ENCODE measurements at regions not wholly inside any gene's neighbourhood (a gene's known extent, or its start where the extent isn't known, plus 50 kb on each side); places are given as distances from the start of the nearest gene placed in this dataset.
"Not testable (repeated sequence)": the region's sequence is repeated elsewhere in the genome, so short reads cannot be mapped to it uniquely, and the experiment has no call there.

- no peak for TF ChIP-seq CTCF (IDR thresholded peaks at IDR 0.05; ENCODE audit: insufficient read depth, low read depth, low read length, missing control alignments)
- H3K4me3 ChIP-seq (ENCODE audit: low read length) = no peak overlapping the region
- DNase-seq (ENCODE audit: low read depth) = no peak
These were observed 124.5 kb upstream of the AHI1 start for GRCh38 chr6:135622081-135622480.

DNA sequence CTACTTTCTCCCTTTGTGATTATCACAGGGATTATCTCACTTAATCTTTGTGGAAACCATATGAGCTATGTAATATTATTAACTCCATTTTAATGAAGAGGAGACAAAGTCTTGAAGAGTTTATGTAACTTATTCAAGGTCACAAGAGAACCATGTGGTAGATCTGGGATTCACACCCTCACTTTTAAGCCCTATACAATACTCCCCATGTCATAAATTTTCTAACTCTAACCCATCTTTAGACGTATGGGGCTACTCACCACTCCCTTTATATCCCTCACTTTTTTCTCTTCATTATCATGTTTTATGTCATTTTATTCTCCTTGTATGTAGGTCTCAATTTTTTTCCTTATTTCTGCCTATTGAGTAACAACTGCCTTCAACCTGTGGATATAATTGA is 126.4 kb upstream of the AHI1 start:
- no peak overlapping the region for H3K4me3 ChIP-seq (ENCODE audit: low read length)
- no peak for DNase-seq (ENCODE audit: low read depth)
- TF ChIP-seq CTCF (IDR thresholded peaks at IDR 0.05; ENCODE audit: insufficient read depth, low read depth, low read length, missing control alignments) = no peak

GRCh38 chr6:135624402-135625295 is 127.1 kb upstream of the AHI1 start:
- DNase-seq (ENCODE audit: low read depth) = no peak
- no peak overlapping the region for H3K4me3 ChIP-seq (ENCODE audit: low read length)
- no peak for TF ChIP-seq CTCF (IDR thresholded peaks at IDR 0.05; ENCODE audit: insufficient read depth, low read depth, low read length, missing control alignments)

GRCh38 chr6:135626001-135626400 is 128.5 kb upstream of the AHI1 start:
- not testable (repeated sequence) for H3K4me3 ChIP-seq (ENCODE audit: low read length); DNase-seq (ENCODE audit: low read depth)

DNA sequence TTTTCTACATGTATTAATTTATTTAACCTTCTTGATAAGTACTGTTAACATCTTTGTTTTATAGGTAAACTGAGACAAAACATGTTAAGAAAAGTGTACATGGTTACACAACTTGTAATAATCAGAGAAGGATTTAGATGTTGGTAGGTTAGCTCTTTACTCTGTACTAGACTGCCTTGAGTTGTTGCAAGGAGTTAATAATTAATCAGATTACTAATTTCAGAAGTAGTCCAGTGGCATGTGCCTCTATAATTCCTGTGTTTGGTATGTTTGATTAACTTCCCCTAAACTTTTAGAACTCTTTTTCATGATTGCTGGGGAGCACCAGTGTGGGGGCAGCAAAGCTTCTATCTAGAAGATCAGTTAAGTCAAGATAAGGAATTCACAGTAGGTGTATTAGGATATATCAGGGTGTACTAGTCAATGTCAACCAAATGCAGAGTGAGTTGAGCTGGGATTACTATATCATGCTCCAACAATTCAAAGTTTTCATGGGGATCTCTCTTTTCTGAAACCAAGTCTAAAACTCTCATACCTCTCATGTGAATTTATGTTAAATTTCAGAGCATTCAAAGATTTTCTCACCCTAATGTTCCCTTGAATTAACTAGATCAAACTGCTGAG is 129.7 kb upstream of the AHI1 start:
- no peak overlapping the region for H3K4me3 ChIP-seq (ENCODE audit: low read length)
- TF ChIP-seq CTCF (IDR thresholded peaks at IDR 0.05; ENCODE audit: insufficient read depth, low read depth, low read length, missing control alignments) = no peak
- DNase-seq (ENCODE audit: low read depth) = no peak

DNA sequence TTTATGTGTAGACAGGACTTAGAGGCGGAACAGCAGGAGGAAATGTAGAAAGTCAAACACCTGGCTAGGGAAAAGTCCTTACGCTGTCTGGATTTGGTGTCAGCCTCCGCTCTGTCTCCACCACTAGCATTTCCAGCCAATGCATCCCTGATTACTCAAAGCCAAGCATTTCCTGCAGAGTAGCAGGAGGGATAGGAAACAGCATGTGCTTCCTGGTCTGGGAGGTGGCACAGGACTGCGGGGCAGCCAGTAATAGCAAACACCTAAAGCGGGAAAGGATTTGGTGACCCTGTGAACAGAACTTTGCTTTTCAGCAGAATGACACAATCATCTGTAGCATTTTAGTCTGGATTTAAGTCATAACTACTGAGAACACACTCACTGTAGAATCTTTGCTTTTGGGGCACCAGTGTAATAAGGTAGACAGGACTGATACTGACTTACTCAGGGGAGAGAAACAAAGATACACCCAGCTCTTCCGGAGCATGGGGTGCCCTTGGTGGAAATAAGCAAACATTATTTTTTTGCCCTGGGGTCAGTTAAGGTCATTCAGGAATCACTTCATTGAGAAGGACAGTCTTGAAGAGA is 133.3 kb upstream of the AHI1 start:
- no peak overlapping the region for H3K4me3 ChIP-seq (ENCODE audit: low read length)
- no peak for DNase-seq (ENCODE audit: low read depth)

More for the DNA sequence above, 133.3 kb upstream of the AHI1 start:
- TF ChIP-seq CTCF (IDR thresholded peaks at IDR 0.05; ENCODE audit: insufficient read depth, low read depth, low read length, missing control alignments) = no peak

Measured in epithelial cell of esophagus (primary cell).